Osteocyte (in vitro differentiated cells): ENCODE measurements at regions not wholly inside any gene's neighbourhood (a gene's known extent, or its start where the extent isn't known, plus 50 kb on each side); places are given as distances from the start of the nearest gene placed in this dataset.

Experiments
- DNase-seq: peaks from one replicate; pipeline ENCODE4 v3.0.0; 2021; ENCODE audit warnings: mixed read lengths; ENCODE audit not compliant: unreplicated experiment; ENCODE audit errors: extremely low spot score
- H3K27ac Mint-ChIP-seq: one replicate; pipeline ENCODE4 v1.8.0; 2021; ENCODE audit warnings: mild to moderate bottlenecking, mixed read lengths; ENCODE audit not compliant: unreplicated experiment
- H3K27me3 Mint-ChIP-seq: one replicate; pipeline ENCODE4 v1.8.0; 2021; ENCODE audit warnings: mixed read lengths; ENCODE audit not compliant: unreplicated experiment
- H3K36me3 Mint-ChIP-seq: one replicate; pipeline ENCODE4 v1.8.0; 2021; ENCODE audit warnings: mixed read lengths; ENCODE audit not compliant: unreplicated experiment
- H3K4me1 Mint-ChIP-seq: one replicate; pipeline ENCODE4 v1.8.0; 2021; ENCODE audit warnings: mixed read lengths; ENCODE audit not compliant: unreplicated experiment
- H3K4me3 Mint-ChIP-seq: one replicate; pipeline ENCODE4 v1.8.0; 2021; ENCODE audit warnings: mild to moderate bottlenecking, moderate library complexity, mixed read lengths; ENCODE audit not compliant: unreplicated experiment
- H3K9me3 Mint-ChIP-seq: one replicate; pipeline ENCODE4 v1.8.0; 2021; ENCODE audit warnings: mixed read lengths; ENCODE audit not compliant: unreplicated experiment
- CTCF ChIP-seq: fragments of 200-600 bp; sonication (generic); IDR thresholded peaks from 2 replicates; pipeline ENCODE4 v1.5.0; 2021; ENCODE audit warnings: antibody characterized with exemption, mild to moderate bottlenecking, moderate library complexity

- Mint-ChIP-seq H3K27ac (no peak overlapping the region), H3K9me3 (peaks cover 8% of the 10 kb centered on the region), H3K36me3 (no peaks in the 10 kb centered on the region), H3K4me3 (no peak overlapping the region), H3K4me1 (no peaks in the 10 kb centered on the region), H3K27me3 (no peaks in the 10 kb centered on the region)
- no peak for DNase-seq
- TF ChIP-seq CTCF, result no peak
Observed at GRCh38 chr14:97290977-97291376, 493.8 kb downstream of the VRK1 start.

- Mint-ChIP-seq H3K9me3 (peaks cover 4% of the 10 kb centered on the region), H3K4me3 (no peak overlapping the region), H3K36me3 (no peaks in the 10 kb centered on the region), H3K4me1 (no peaks in the 10 kb centered on the region), H3K27ac (no peak overlapping the region), H3K27me3 (no peaks in the 10 kb centered on the region)
- DNase-seq, result no peak
- TF ChIP-seq CTCF, result no peak
Observed at GRCh38 chr14:97293659-97294058, 496.5 kb downstream of the VRK1 start.

GRCh38 chr14:97295108-97295710 is 498.0 kb downstream of the VRK1 start:
- no peak overlapping the region for H3K27ac Mint-ChIP-seq
- no peaks in the 10 kb centered on the region for H3K4me1 Mint-ChIP-seq
- no peaks in the 10 kb centered on the region for H3K27me3 Mint-ChIP-seq
- H3K9me3 Mint-ChIP-seq, result peaks cover 8% of the 10 kb centered on the region
- H3K36me3 Mint-ChIP-seq, result no peaks in the 10 kb centered on the region
- no peak for TF ChIP-seq CTCF
- DNase-seq, result no peak
- H3K4me3 Mint-ChIP-seq, result no peak overlapping the region

GRCh38 chr14:97296176-97296575 is 499.0 kb downstream of the VRK1 start:
- H3K4me3 Mint-ChIP-seq, result no peak overlapping the region
- H3K36me3 Mint-ChIP-seq, result no peaks in the 10 kb centered on the region

GRCh38 chr14:97297100-97297499 is 499.9 kb downstream of the VRK1 start:
- Mint-ChIP-seq H3K27ac (no peak overlapping the region), H3K27me3 (no peaks in the 10 kb centered on the region), H3K36me3 (no peaks in the 10 kb centered on the region), H3K9me3 (peaks cover 21% of the 10 kb centered on the region), H3K4me3 (no peak overlapping the region), H3K4me1 (no peaks in the 10 kb centered on the region)
- no peak for TF ChIP-seq CTCF
- no peak for DNase-seq

More at GRCh38 chr14:97296176-97296575, 499.0 kb downstream of the VRK1 start:
- no peak for DNase-seq
- H3K4me1 Mint-ChIP-seq, result no peaks in the 10 kb centered on the region
- TF ChIP-seq CTCF, result no peak
- H3K9me3 Mint-ChIP-seq, result peaks cover 17% of the 10 kb centered on the region
- H3K27ac Mint-ChIP-seq, result no peak overlapping the region
- H3K27me3 Mint-ChIP-seq, result no peaks in the 10 kb centered on the region
